GM23338 (cell line): ENCODE measurements at regions not wholly inside any gene's neighbourhood (a gene's known extent, or its start where the extent isn't known, plus 50 kb on each side); places are given as distances from the start of the nearest gene placed in this dataset.

Experiments used
- CREB1 ChIP-seq: fragments of 250-450 bp; sonication (Bioruptor Pico); IDR thresholded peaks from 2 replicates; pipeline ENCODE4 v1.5.0; 2020; ENCODE audit warnings: low read depth, mild to moderate bottlenecking, moderate library complexity
- JUNB ChIP-seq: IDR thresholded peaks from one replicate; pipeline ENCODE4 v1.6.1; 2016; ENCODE audit warnings: antibody characterized with exemption; ENCODE audit not compliant: unreplicated experiment
- POLR2AphosphoS5 ChIP-seq: IDR thresholded peaks from 2 replicates; pipeline ENCODE4 v1.6.1; 2016; ENCODE audit warnings: antibody characterized with exemption, low read depth
- STAT1 ChIP-seq: IDR thresholded peaks from one replicate; pipeline ENCODE4 v1.6.1; 2016; ENCODE audit warnings: antibody characterized with exemption; ENCODE audit not compliant: unreplicated experiment
- TF ChIP-seq, protein P1 (sequence below): IDR thresholded peaks from one replicate; pipeline ENCODE4 v1.6.1; 2018; ENCODE audit warnings: antibody characterized with exemption; ENCODE audit not compliant: unreplicated experiment
- TF ChIP-seq, protein P2 (sequence below): IDR thresholded peaks from 2 replicates; pipeline ENCODE4 v1.6.1; 2016; ENCODE audit warnings: antibody characterized with exemption
- TF ChIP-seq, protein P3 (sequence below): fragments of 250-450 bp; sonication (Bioruptor Pico); IDR thresholded peaks from 2 replicates; pipeline ENCODE4 v1.5.0; 2020; ENCODE audit warnings: mild to moderate bottlenecking, moderate library complexity

DNA sequence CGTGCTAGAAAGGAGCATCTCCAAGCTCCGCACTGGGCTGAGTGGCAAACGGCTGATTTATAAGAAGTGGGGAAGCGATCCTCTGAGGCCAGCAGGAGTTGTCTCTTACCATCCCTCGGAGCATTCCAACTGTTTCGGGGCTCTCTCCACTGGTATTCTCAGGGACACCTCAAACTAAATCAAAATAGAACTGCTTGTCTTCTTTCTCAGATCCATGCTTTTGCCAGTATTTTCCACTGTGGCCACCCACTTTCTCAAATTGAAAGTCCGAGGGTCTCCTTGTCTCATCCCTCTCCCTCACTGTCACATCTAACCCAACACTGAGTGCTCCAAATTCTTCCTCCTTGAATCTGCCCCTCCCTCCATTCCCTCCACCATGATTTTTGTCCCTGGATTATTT is 83.2 kb upstream of the LEP start (continued):
- TF ChIP-seq, protein P1, sequence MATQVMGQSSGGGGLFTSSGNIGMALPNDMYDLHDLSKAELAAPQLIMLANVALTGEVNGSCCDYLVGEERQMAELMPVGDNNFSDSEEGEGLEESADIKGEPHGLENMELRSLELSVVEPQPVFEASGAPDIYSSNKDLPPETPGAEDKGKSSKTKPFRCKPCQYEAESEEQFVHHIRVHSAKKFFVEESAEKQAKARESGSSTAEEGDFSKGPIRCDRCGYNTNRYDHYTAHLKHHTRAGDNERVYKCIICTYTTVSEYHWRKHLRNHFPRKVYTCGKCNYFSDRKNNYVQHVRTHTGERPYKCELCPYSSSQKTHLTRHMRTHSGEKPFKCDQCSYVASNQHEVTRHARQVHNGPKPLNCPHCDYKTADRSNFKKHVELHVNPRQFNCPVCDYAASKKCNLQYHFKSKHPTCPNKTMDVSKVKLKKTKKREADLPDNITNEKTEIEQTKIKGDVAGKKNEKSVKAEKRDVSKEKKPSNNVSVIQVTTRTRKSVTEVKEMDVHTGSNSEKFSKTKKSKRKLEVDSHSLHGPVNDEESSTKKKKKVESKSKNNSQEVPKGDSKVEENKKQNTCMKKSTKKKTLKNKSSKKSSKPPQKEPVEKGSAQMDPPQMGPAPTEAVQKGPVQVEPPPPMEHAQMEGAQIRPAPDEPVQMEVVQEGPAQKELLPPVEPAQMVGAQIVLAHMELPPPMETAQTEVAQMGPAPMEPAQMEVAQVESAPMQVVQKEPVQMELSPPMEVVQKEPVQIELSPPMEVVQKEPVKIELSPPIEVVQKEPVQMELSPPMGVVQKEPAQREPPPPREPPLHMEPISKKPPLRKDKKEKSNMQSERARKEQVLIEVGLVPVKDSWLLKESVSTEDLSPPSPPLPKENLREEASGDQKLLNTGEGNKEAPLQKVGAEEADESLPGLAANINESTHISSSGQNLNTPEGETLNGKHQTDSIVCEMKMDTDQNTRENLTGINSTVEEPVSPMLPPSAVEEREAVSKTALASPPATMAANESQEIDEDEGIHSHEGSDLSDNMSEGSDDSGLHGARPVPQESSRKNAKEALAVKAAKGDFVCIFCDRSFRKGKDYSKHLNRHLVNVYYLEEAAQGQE, result no peak
- TF ChIP-seq POLR2AphosphoS5 (no peak), CREB1 (no peak), JUNB (no peak), STAT1 (no peak)
- TF ChIP-seq, protein P2, sequence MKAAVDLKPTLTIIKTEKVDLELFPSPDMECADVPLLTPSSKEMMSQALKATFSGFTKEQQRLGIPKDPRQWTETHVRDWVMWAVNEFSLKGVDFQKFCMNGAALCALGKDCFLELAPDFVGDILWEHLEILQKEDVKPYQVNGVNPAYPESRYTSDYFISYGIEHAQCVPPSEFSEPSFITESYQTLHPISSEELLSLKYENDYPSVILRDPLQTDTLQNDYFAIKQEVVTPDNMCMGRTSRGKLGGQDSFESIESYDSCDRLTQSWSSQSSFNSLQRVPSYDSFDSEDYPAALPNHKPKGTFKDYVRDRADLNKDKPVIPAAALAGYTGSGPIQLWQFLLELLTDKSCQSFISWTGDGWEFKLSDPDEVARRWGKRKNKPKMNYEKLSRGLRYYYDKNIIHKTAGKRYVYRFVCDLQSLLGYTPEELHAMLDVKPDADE, result no peak
- TF ChIP-seq, protein P3, sequence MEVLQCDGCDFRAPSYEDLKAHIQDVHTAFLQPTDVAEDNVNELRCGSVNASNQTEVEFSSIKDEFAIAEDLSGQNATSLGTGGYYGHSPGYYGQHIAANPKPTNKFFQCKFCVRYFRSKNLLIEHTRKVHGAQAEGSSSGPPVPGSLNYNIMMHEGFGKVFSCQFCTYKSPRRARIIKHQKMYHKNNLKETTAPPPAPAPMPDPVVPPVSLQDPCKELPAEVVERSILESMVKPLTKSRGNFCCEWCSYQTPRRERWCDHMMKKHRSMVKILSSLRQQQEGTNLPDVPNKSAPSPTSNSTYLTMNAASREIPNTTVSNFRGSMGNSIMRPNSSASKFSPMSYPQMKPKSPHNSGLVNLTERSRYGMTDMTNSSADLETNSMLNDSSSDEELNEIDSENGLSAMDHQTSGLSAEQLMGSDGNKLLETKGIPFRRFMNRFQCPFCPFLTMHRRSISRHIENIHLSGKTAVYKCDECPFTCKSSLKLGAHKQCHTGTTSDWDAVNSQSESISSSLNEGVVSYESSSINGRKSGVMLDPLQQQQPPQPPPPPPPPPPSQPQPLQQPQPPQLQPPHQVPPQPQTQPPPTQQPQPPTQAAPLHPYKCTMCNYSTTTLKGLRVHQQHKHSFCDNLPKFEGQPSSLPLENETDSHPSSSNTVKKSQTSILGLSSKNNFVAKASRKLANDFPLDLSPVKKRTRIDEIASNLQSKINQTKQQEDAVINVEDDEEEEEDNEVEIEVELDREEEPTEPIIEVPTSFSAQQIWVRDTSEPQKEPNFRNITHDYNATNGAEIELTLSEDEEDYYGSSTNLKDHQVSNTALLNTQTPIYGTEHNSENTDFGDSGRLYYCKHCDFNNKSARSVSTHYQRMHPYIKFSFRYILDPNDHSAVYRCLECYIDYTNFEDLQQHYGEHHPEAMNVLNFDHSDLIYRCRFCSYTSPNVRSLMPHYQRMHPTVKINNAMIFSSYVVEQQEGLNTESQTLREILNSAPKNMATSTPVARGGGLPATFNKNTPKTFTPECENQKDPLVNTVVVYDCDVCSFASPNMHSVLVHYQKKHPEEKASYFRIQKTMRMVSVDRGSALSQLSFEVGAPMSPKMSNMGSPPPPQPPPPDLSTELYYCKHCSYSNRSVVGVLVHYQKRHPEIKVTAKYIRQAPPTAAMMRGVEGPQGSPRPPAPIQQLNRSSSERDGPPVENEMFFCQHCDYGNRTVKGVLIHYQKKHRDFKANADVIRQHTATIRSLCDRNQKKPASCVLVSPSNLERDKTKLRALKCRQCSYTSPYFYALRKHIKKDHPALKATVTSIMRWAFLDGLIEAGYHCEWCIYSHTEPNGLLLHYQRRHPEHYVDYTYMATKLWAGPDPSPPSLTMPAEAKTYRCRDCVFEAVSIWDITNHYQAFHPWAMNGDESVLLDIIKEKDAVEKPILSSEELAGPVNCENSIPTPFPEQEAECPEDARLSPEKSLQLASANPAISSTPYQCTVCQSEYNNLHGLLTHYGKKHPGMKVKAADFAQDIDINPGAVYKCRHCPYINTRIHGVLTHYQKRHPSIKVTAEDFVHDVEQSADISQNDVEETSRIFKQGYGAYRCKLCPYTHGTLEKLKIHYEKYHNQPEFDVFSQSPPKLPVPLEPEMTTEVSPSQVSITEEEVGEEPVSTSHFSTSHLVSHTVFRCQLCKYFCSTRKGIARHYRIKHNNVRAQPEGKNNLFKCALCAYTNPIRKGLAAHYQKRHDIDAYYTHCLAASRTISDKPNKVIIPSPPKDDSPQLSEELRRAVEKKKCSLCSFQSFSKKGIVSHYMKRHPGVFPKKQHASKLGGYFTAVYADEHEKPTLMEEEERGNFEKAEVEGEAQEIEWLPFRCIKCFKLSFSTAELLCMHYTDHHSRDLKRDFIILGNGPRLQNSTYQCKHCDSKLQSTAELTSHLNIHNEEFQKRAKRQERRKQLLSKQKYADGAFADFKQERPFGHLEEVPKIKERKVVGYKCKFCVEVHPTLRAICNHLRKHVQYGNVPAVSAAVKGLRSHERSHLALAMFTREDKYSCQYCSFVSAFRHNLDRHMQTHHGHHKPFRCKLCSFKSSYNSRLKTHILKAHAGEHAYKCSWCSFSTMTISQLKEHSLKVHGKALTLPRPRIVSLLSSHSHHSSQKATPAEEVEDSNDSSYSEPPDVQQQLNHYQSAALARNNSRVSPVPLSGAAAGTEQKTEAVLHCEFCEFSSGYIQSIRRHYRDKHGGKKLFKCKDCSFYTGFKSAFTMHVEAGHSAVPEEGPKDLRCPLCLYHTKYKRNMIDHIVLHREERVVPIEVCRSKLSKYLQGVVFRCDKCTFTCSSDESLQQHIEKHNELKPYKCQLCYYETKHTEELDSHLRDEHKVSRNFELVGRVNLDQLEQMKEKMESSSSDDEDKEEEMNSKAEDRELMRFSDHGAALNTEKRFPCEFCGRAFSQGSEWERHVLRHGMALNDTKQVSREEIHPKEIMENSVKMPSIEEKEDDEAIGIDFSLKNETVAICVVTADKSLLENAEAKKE (CRISPR knock-in tag), result no peak
